ENCODE measurements at regions not wholly inside any gene's neighbourhood (a gene's known extent, or its start where the extent isn't known, plus 50 kb on each side); places are given as distances from the start of the nearest gene placed in this dataset.

- no peak for DNase-seq
These were observed 250.7 kb downstream of the TBC1D4 start for GRCh38 chr13:75231235-75231634.

GRCh38 chr13:75226733-75227435 is 255.1 kb downstream of the TBC1D4 start:
- no peak for DNase-seq

GRCh38 chr13:75226092-75226491 is 255.9 kb downstream of the TBC1D4 start:
- peak; percentile 36 for DNase-seq

- no peak for DNase-seq
These were observed 256.5 kb downstream of the TBC1D4 start for GRCh38 chr13:75225288-75226032.

GRCh38 chr13:75224053-75224742 is 257.8 kb downstream of the TBC1D4 start:
- peak; percentile 78 for DNase-seq

GRCh38 chr13:75222031-75222430 is 259.9 kb downstream of the TBC1D4 start:
- no peak for DNase-seq

GRCh38 chr13:75220861-75221260 is 261.1 kb downstream of the TBC1D4 start:
- no peak for DNase-seq

GRCh38 chr13:75220238-75220542 is 261.8 kb downstream of the TBC1D4 start:
- DNase-seq: no peak

GRCh38 chr13:75219479-75220237 is 262.3 kb downstream of the TBC1D4 start:
- DNase-seq: peak; percentile 91

- peak; percentile 42 for DNase-seq
These were observed 264.0 kb downstream of the TBC1D4 start for GRCh38 chr13:75217949-75218348.

- no peak for DNase-seq
These were observed 265.9 kb downstream of the TBC1D4 start for GRCh38 chr13:75216038-75216437.

- DNase-seq: no peak
These were observed 267.1 kb downstream of the TBC1D4 start for GRCh38 chr13:75214846-75215245.

GRCh38 chr13:75202981-75203380 is 279.0 kb downstream of the TBC1D4 start:
- no peak for DNase-seq

GRCh38 chr13:75197803-75198202 is 284.2 kb downstream of the TBC1D4 start:
- DNase-seq: no peak

GRCh38 chr13:75196147-75196837 is 285.7 kb downstream of the TBC1D4 start:
- DNase-seq: no peak

- DNase-seq: peak; percentile 56
These were observed 286.3 kb downstream of the TBC1D4 start for GRCh38 chr13:75195495-75196146.

- peak; percentile 50 for DNase-seq
These were observed 287.1 kb downstream of the TBC1D4 start for GRCh38 chr13:75194717-75195462.

- DNase-seq: no peak
These were observed 295.6 kb downstream of the TBC1D4 start for GRCh38 chr13:75186379-75186778.

- DNase-seq: no peak
These were observed 300.1 kb downstream of the TBC1D4 start for GRCh38 chr13:75181906-75182305.

GRCh38 chr13:75180805-75181455 is 301.0 kb downstream of the TBC1D4 start:
- DNase-seq: no peak

GRCh38 chr13:75178436-75178835 is 303.5 kb downstream of the TBC1D4 start:
- no peak for DNase-seq
